ENCODE measurements at regions not wholly inside any gene's neighbourhood (a gene's known extent, or its start where the extent isn't known, plus 50 kb on each side); places are given as distances from the start of the nearest gene placed in this dataset.

- Histone ChIP-seq H3K4me3 (ENCODE audit: insufficient read depth, low read depth, low read length) (no peak overlapping the region), H2AK5ac (ENCODE audit: low read depth, low read length) (no peak overlapping the region), H3K27me3 (ENCODE audit: control insufficient read depth, insufficient read depth, low read length) (no peaks in the 10 kb centered on the region), H4K20me1 (ENCODE audit: insufficient read depth, low read length) (no peaks in the 10 kb centered on the region), H2AFZ (replicated peaks; ENCODE audit: low read length, poor library complexity) (no peak overlapping the region), H2AK9ac (replicated peaks; ENCODE audit: low read depth, low read length, poor library complexity) (no peak overlapping the region), H3K56ac (ENCODE audit: extremely low read depth, insufficient read depth, low read length) (no peak overlapping the region), H3K4me2 (ENCODE audit: low read depth, low read length) (no peak overlapping the region), H4K5ac (ENCODE audit: low read depth, low read length) (no peak overlapping the region), H2BK15ac (ENCODE audit: low read depth, low read length) (no peak overlapping the region), H3K79me1 (ENCODE audit: low read depth in 1 of 2, low read length in 2 of 2) (no peaks in the 10 kb centered on the region), H3K23ac (ENCODE audit: low read depth, low read length) (no peak overlapping the region), H4K91ac (ENCODE audit: insufficient read depth, low read depth, low read length) (no peak overlapping the region), H2BK120ac (ENCODE audit: low read depth, low read length) (no peak overlapping the region), H3K9me1 (ENCODE audit: insufficient read depth, low read length) (no peaks in the 10 kb centered on the region), H3K4me1 (ENCODE audit: control insufficient read depth, insufficient read depth, low read length) (no peaks in the 10 kb centered on the region), H3K9me3 (ENCODE audit: control insufficient read depth, insufficient read depth, low read length) (no peaks in the 10 kb centered on the region), H3K36me3 (ENCODE audit: control insufficient read depth, insufficient read depth, low read length) (no peaks in the 10 kb centered on the region), H2BK5ac (ENCODE audit: low read depth, low read length, poor library complexity, severe bottlenecking) (no peak overlapping the region), H3K9ac (ENCODE audit: low read depth, low read length) (no peak overlapping the region), H3K18ac (ENCODE audit: low read depth, low read length) (no peak overlapping the region), H4K8ac (ENCODE audit: low read depth in 2 of 2, low read length in 2 of 2) (no peak overlapping the region), H3K14ac (replicated peaks; ENCODE audit: low read depth, low read length) (no peak overlapping the region), H2BK20ac (ENCODE audit: low read depth, low read length) (no peak overlapping the region), H3K27ac (ENCODE audit: insufficient read depth, low read length) (no peak overlapping the region), H3K4ac (ENCODE audit: low read depth, low read length) (no peak overlapping the region)
- WGBS, 2 experiments (ENCODE audit: extremely low coverage in 2 of 2, insufficient read length in 1 of 2): no CpG with 5 or more reads among the region's 4 CpGs
- ATAC-seq (ENCODE audit: low read depth) (no peak), DNase-seq (no peak)
- no TSS peak for BruUV-seq (replicated peaks)
- POLR2A ChIA-PET (ENCODE audit: unreplicated experiment): no interaction called here
- CTCF ChIA-PET: interaction anchor here (1.2 kb wide), 1 partner anchor 14 kb away, joined by 3 read pairs; no protein-coding TSS in a partner anchor
- TF ChIP-seq RFX5 (IDR thresholded peaks at IDR 0.05; ENCODE audit: low read depth, low read length) (no peak), MXI1 (IDR thresholded peaks at IDR 0.05; ENCODE audit: borderline replicate concordance, low read depth, low read length) (no peak), POLR2A (IDR thresholded peaks at IDR 0.05; ENCODE audit: low read depth, low read length) (no peak), BHLHE40 (IDR thresholded peaks at IDR 0.05; ENCODE audit: low read depth, low read length) (no peak), ELK1 (IDR thresholded peaks at IDR 0.05; ENCODE audit: borderline replicate concordance, low read depth, low read length) (no peak), FOS (IDR thresholded peaks at IDR 0.05; ENCODE audit: low read depth, low read length) (no peak), MAZ (IDR thresholded peaks at IDR 0.05; ENCODE audit: borderline replicate concordance, low read depth, low read length) (no peak), MAFK (IDR thresholded peaks at IDR 0.05; ENCODE audit: low read depth, low read length) (no peak), CTCF (conservative IDR thresholded peaks at IDR 0.05; ENCODE audit: low read depth, low read length) (no peak), NFE2L2 (IDR thresholded peaks at IDR 0.05; ENCODE audit: low read depth, low read length) (no peak), SMC3 (IDR thresholded peaks at IDR 0.05; ENCODE audit: low read depth, low read length) (no peak), CEBPB (IDR thresholded peaks at IDR 0.05; ENCODE audit: low read depth, low read length) (no peak), USF2 (IDR thresholded peaks at IDR 0.05; ENCODE audit: low read depth, low read length) (no peak), CHD1 (IDR thresholded peaks at IDR 0.05; ENCODE audit: low read depth, low read length) (no peak), RAD21 (IDR thresholded peaks at IDR 0.05; ENCODE audit: low read length) (no peak), RCOR1 (IDR thresholded peaks at IDR 0.05; ENCODE audit: insufficient replicate concordance, low read length) (no peak)
- intact Hi-C loops (cut with micrococcal nuclease): no loop called here
- dilution Hi-C loops (cut with HindIII; ENCODE audit: low sequenced_read_pairs, unreplicated experiment): no loop called here
- in situ Hi-C loops (cut with MboI; ENCODE audit: low sequenced_read_pairs): no loop called here
These were observed 120.6 kb downstream of the CHST1 start for GRCh38 chr11:45544826-45545225.

Measured in IMR-90 (cell line).